ENCODE measurements at regions not wholly inside any gene's neighbourhood (a gene's known extent, or its start where the extent isn't known, plus 50 kb on each side); places are given as distances from the start of the nearest gene placed in this dataset.
"Not testable (repeated sequence)": the region's sequence is repeated elsewhere in the genome, so short reads cannot be mapped to it uniquely, and the experiment has no call there.

- DNase-seq (ENCODE audit: low read depth): not testable (repeated sequence)
Observed at GRCh38 chr3:32042867-32043266, 61.3 kb downstream of the ZNF860 start.

GRCh38 chr3:32045091-32045915 is 61.1 kb upstream of the GPD1L start:
- DNase-seq (ENCODE audit: low read depth): peak; percentile 87

GRCh38 chr3:32046102-32046501 is 60.3 kb upstream of the GPD1L start:
- no peak for DNase-seq (ENCODE audit: low read depth)

GRCh38 chr3:32048487-32049182 is 57.8 kb upstream of the GPD1L start:
- no peak for DNase-seq (ENCODE audit: low read depth)

- DNase-seq (ENCODE audit: low read depth): no peak
Observed at GRCh38 chr3:32049916-32050315, 56.5 kb upstream of the GPD1L start.

GRCh38 chr3:32052230-32052629 is 54.2 kb upstream of the GPD1L start:
- DNase-seq (ENCODE audit: low read depth): not testable (repeated sequence)

- not testable (repeated sequence) for DNase-seq (ENCODE audit: low read depth)
Observed at GRCh38 chr3:32052851-32053250, 53.6 kb upstream of the GPD1L start.

- no peak for DNase-seq (ENCODE audit: low read depth)
Observed at GRCh38 chr3:32056559-32057290, 49.7 kb upstream of the GPD1L start.

Data from myocyte (in vitro differentiated cells).